ENCODE measurements at regions not wholly inside any gene's neighbourhood (a gene's known extent, or its start where the extent isn't known, plus 50 kb on each side); places are given as distances from the start of the nearest gene placed in this dataset.

DNA sequence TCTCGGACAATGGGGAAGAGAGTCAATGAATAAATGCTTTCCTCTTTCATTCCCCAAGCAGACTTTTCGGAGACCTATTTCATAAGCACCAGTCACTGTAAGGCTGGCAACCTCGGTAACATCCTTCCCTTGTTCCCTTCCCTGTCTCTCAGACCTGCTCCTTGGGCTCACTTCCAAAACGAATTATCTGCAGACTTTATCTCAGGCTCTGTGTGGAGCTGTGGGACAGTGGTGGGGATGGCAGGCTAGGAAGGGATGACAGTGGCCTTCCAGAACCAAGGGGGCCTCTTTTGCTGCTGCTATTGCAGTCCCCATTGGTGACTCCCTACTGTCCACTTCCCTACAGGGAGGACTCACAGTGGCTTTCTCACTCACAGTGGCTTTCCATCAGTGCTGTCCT, 185.6 kb upstream of the MEX3C start:
- H3K9me3 ChIP-seq (ENCODE audit: control insufficient read depth, insufficient read depth, low read length) = no peaks in the 10 kb centered on the region
- H3K36me3 ChIP-seq (ENCODE audit: control insufficient read depth, low read length) = no peaks in the 10 kb centered on the region

DNA sequence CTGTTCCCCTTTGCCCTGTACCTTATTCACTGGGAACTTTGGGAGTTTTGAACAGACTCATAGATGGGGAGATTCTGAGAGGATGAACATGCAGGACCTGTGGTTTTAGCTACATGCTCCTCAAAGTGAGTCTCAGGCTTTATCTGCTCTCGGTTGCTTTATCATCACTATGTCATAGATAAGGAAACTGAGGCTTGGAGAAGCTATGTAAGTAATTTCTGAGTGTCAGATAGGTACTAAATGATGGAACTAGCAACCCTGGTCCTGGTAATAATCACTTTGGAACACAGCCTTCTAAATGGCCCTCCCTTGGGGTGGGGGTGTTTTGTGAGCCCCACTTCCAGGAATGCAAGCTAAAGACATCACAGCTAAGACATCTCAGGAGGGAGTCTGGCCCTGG, 186.2 kb upstream of the MEX3C start:
- Histone ChIP-seq H3K4me1 (ENCODE audit: control insufficient read depth, low read length) (no peaks in the 10 kb centered on the region), H3K36me3 (ENCODE audit: control insufficient read depth, low read length) (no peaks in the 10 kb centered on the region), H3K4me3 (ENCODE audit: low read length) (no peak overlapping the region), H3K79me2 (ENCODE audit: control insufficient read depth, low read length) (no peaks in the 10 kb centered on the region), H4K20me1 (ENCODE audit: control insufficient read depth, insufficient read depth, low read depth, low read length) (no peaks in the 10 kb centered on the region), H3K9me2 (replicated peaks; ENCODE audit: control insufficient read depth, low read length) (no peaks in the 10 kb centered on the region), H3K27me3 (ENCODE audit: control insufficient read depth, low read length) (no peaks in the 10 kb centered on the region; the same call in 1 of the 2 replicates), H3K27ac (ENCODE audit: low read depth, low read length) (no peak overlapping the region), H3K9me3 (ENCODE audit: control insufficient read depth, insufficient read depth, low read length) (no peaks in the 10 kb centered on the region), H3K4me2 (ENCODE audit: low read length) (no peak overlapping the region), H3F3A (ENCODE audit: control insufficient read depth, insufficient read depth) (no peaks in the 10 kb centered on the region)
- no peak for TF ChIP-seq EZH2phosphoT487 (IDR thresholded peaks at IDR 0.05; ENCODE audit: borderline replicate concordance, low read length)

More for the DNA sequence above, 185.6 kb upstream of the MEX3C start:
- H3K4me2 ChIP-seq (ENCODE audit: low read length) = no peak overlapping the region
- H3F3A ChIP-seq (ENCODE audit: control insufficient read depth, insufficient read depth) = no peaks in the 10 kb centered on the region
- H3K27ac ChIP-seq (ENCODE audit: low read depth, low read length) = no peak overlapping the region
- no peak overlapping the region for H3K4me3 ChIP-seq (ENCODE audit: low read length)
- H3K79me2 ChIP-seq (ENCODE audit: control insufficient read depth, low read length) = no peaks in the 10 kb centered on the region
- no peaks in the 10 kb centered on the region for H4K20me1 ChIP-seq (ENCODE audit: control insufficient read depth, insufficient read depth, low read depth, low read length)
- no peaks in the 10 kb centered on the region; the same call in 1 of the 2 replicates for H3K27me3 ChIP-seq (ENCODE audit: control insufficient read depth, low read length)
- H3K9me2 ChIP-seq (replicated peaks; ENCODE audit: control insufficient read depth, low read length) = no peaks in the 10 kb centered on the region
- TF ChIP-seq EZH2phosphoT487 (IDR thresholded peaks at IDR 0.05; ENCODE audit: borderline replicate concordance, low read length) (no peak), CTCF (IDR thresholded peaks at IDR 0.05; ENCODE audit: low read depth, low read length, poor library complexity, severe bottlenecking) (no peak)
- H3K4me1 ChIP-seq (ENCODE audit: control insufficient read depth, low read length) = no peaks in the 10 kb centered on the region

GRCh38 chr18:51385270-51385669, 187.8 kb upstream of the MEX3C start:
- Histone ChIP-seq H3K27ac (ENCODE audit: low read depth, low read length) (no peak overlapping the region), H3K36me3 (ENCODE audit: control insufficient read depth, low read length) (no peaks in the 10 kb centered on the region), H3K9me2 (replicated peaks; ENCODE audit: control insufficient read depth, low read length) (no peaks in the 10 kb centered on the region), H3K79me2 (ENCODE audit: control insufficient read depth, low read length) (no peaks in the 10 kb centered on the region), H3K27me3 (ENCODE audit: control insufficient read depth, low read length) (no peaks in the 10 kb centered on the region; the same call in 1 of the 2 replicates), H3K4me3 (ENCODE audit: low read length) (no peak overlapping the region), H3K9me3 (ENCODE audit: control insufficient read depth, insufficient read depth, low read length) (no peaks in the 10 kb centered on the region), H4K20me1 (ENCODE audit: control insufficient read depth, insufficient read depth, low read depth, low read length) (no peaks in the 10 kb centered on the region), H3F3A (ENCODE audit: control insufficient read depth, insufficient read depth) (no peaks in the 10 kb centered on the region), H3K4me2 (ENCODE audit: low read length) (no peak overlapping the region), H3K4me1 (ENCODE audit: control insufficient read depth, low read length) (no peaks in the 10 kb centered on the region)
- TF ChIP-seq CTCF (IDR thresholded peaks at IDR 0.05; ENCODE audit: low read depth, low read length, poor library complexity, severe bottlenecking) = no peak
- TF ChIP-seq EZH2phosphoT487 (IDR thresholded peaks at IDR 0.05; ENCODE audit: borderline replicate concordance, low read length) = no peak

- Histone ChIP-seq H3K9me3 (ENCODE audit: control insufficient read depth, insufficient read depth, low read length) (no peaks in the 10 kb centered on the region), H3K9me2 (replicated peaks; ENCODE audit: control insufficient read depth, low read length) (no peaks in the 10 kb centered on the region), H3K27me3 (ENCODE audit: control insufficient read depth, low read length) (no peaks in the 10 kb centered on the region; the same call in 1 of the 2 replicates), H4K20me1 (ENCODE audit: control insufficient read depth, insufficient read depth, low read depth, low read length) (no peaks in the 10 kb centered on the region), H3K4me2 (ENCODE audit: low read length) (no peak overlapping the region), H3K4me3 (ENCODE audit: low read length) (no peak overlapping the region), H3K27ac (ENCODE audit: low read depth, low read length) (no peak overlapping the region), H3K4me1 (ENCODE audit: control insufficient read depth, low read length) (no peaks in the 10 kb centered on the region), H3K36me3 (ENCODE audit: control insufficient read depth, low read length) (no peaks in the 10 kb centered on the region), H3F3A (ENCODE audit: control insufficient read depth, insufficient read depth) (no peaks in the 10 kb centered on the region), H3K79me2 (ENCODE audit: control insufficient read depth, low read length) (no peaks in the 10 kb centered on the region)
- TF ChIP-seq CTCF (IDR thresholded peaks at IDR 0.05; ENCODE audit: low read depth, low read length, poor library complexity, severe bottlenecking) (no peak), EZH2phosphoT487 (IDR thresholded peaks at IDR 0.05; ENCODE audit: borderline replicate concordance, low read length) (no peak)
Measured at GRCh38 chr18:51390702-51391101, 193.2 kb upstream of the MEX3C start.

Measured in DOHH2 (cell line).